ENCODE measurements at regions not wholly inside any gene's neighbourhood (a gene's known extent, or its start where the extent isn't known, plus 50 kb on each side); places are given as distances from the start of the nearest gene placed in this dataset.

- TF ChIP-seq CTCF (IDR thresholded peaks at IDR 0.05) (no peak), EZH2 (IDR thresholded peaks at IDR 0.05; ENCODE audit: borderline replicate concordance, insufficient read depth, low read depth, low read length, poor library complexity, severe bottlenecking) (no peak)
Measured at GRCh38 chr6:93806409-93807270, 387.3 kb upstream of the EPHA7 start.

Data from B cell (primary cell).